RPMI8226 (cell line): ENCODE measurements at regions not wholly inside any gene's neighbourhood (a gene's known extent, or its start where the extent isn't known, plus 50 kb on each side); places are given as distances from the start of the nearest gene placed in this dataset.
"Not testable (repeated sequence)": the region's sequence is repeated elsewhere in the genome, so short reads cannot be mapped to it uniquely, and the experiment has no call there.

Experiments used
- DNase-seq: peaks from one replicate; pipeline ENCODE4 v3.0.0-alpha.2; 2015

- DNase-seq = no peak
These were observed 92.2 kb upstream of the MITF start for GRCh38 chr3:69647081-69647480.

- no peak for DNase-seq
These were observed 92.8 kb upstream of the MITF start for GRCh38 chr3:69646287-69647067.

GRCh38 chr3:69642606-69643005 is 96.7 kb upstream of the MITF start:
- DNase-seq = no peak

GRCh38 chr3:69639851-69640250 is 99.4 kb upstream of the MITF start:
- DNase-seq = no peak

- no peak for DNase-seq
These were observed 110.3 kb upstream of the MITF start for GRCh38 chr3:69628951-69629350.

- DNase-seq = no peak
These were observed 126.0 kb upstream of the MITF start for GRCh38 chr3:69613286-69613685.

GRCh38 chr3:69612791-69613190 is 126.5 kb upstream of the MITF start:
- no peak for DNase-seq

GRCh38 chr3:69609566-69609965 is 129.7 kb upstream of the MITF start:
- not testable (repeated sequence) for DNase-seq

- no peak for DNase-seq
These were observed 131.6 kb upstream of the MITF start for GRCh38 chr3:69607466-69608305.

- no peak for DNase-seq
These were observed 133.4 kb upstream of the MITF start for GRCh38 chr3:69605867-69606266.

- DNase-seq = no peak
These were observed 134.4 kb upstream of the MITF start for GRCh38 chr3:69604735-69605450.

- DNase-seq = no peak
These were observed 137.2 kb upstream of the MITF start for GRCh38 chr3:69602112-69602511.

GRCh38 chr3:69594286-69594685 is 145.0 kb upstream of the MITF start:
- DNase-seq = no peak

GRCh38 chr3:69591164-69591736 is 148.0 kb upstream of the MITF start:
- no peak for DNase-seq

GRCh38 chr3:69590111-69590510 is 149.2 kb upstream of the MITF start:
- DNase-seq = no peak

GRCh38 chr3:69588170-69588569 is 151.1 kb upstream of the MITF start:
- no peak for DNase-seq

GRCh38 chr3:69585472-69585871 is 153.8 kb upstream of the MITF start:
- no peak for DNase-seq

- no peak for DNase-seq
These were observed 157.2 kb upstream of the MITF start for GRCh38 chr3:69582044-69582443.

GRCh38 chr3:69579306-69580041 is 159.8 kb upstream of the MITF start:
- DNase-seq = no peak

- no peak for DNase-seq
These were observed 169.7 kb upstream of the MITF start for GRCh38 chr3:69569520-69569919.

GRCh38 chr3:69568951-69569350 is 170.3 kb upstream of the MITF start:
- no peak for DNase-seq

- DNase-seq = no peak
These were observed 170.8 kb upstream of the MITF start for GRCh38 chr3:69568458-69568857.

GRCh38 chr3:69567710-69568052 is 171.6 kb upstream of the MITF start:
- DNase-seq = no peak
